Thyroid gland (tissue), 4 donors: ENCODE measurements at regions not wholly inside any gene's neighbourhood (a gene's known extent, or its start where the extent isn't known, plus 50 kb on each side); places are given as distances from the start of the nearest gene placed in this dataset.

ENCODE experiments used
- DNase-seq, 2 donors: peaks; one replicate each; pipeline ENCODE4 v3.0.0-alpha.2; 2019
- H3K27ac ChIP-seq, 3 donors: fragments of 200-600 bp; sonication (generic); 1 replicate in 2 of 3; 2 replicates in 1 of 3; pipeline ENCODE4 v1.5.1; 2016 to 2019; ENCODE audit warnings: mild to moderate bottlenecking in 1 of 3, moderate library complexity in 1 of 3
- H3K27me3 ChIP-seq: fragments of 200-600 bp; sonication (generic); one replicate; pipeline ENCODE4 v1.5.1; 2019
- H3K36me3 ChIP-seq, 2 donors: fragments of 200-600 bp; sonication (generic); one replicate each; pipeline ENCODE4 v1.5.1; 2016 to 2019
- H3K4me1 ChIP-seq, 2 donors: fragments of 200-600 bp; sonication (generic); one replicate each; pipeline ENCODE4 v1.5.1; 2017 to 2019
- H3K4me3 ChIP-seq, 3 donors: fragments of 200-600 bp; sonication (generic); replicated peaks in 1 of 3; 1 replicate in 2 of 3; 2 replicates in 1 of 3; pipeline ENCODE4 v1.5.1; 2016; ENCODE audit warnings: mild to moderate bottlenecking in 1 of 3
- H3K9me3 ChIP-seq: fragments of 200-600 bp; sonication (generic); one replicate; pipeline ENCODE4 v1.5.1; 2017
- CTCF ChIP-seq, 6 experiments: fragments of 200-600 bp in 3 of 6; fragments of 450-650 bp in 3 of 6; sonication (generic) in 3 of 6; IDR thresholded peaks; one replicate each; pipeline ENCODE4 v1.5.1; 2016 to 2019; ENCODE audit warnings: antibody characterized with exemption in 6 of 6, mild to moderate bottlenecking in 2 of 6, inconsistent platforms in 1 of 6, moderate library complexity in 1 of 6
- POLR2A ChIP-seq, 2 donors: fragments of 450-650 bp; IDR thresholded peaks; one replicate each; pipeline ENCODE4 v1.6.1; 2017; ENCODE audit warnings: antibody characterized with exemption in 2 of 2, mild to moderate bottlenecking in 2 of 2, moderate library complexity in 1 of 2
- WGBS, 2 donors: methylation state at CpG; one replicate each; pipeline ENCODE4 v1.1.5; 2017; 5-methylcytosine and 5-hydroxymethylcytosine counted together
- intact Hi-C: fragments of 100-400 bp; cut with DNase I; formaldehyde crosslinking; loops from one replicate; pipeline ENCODE4 v1.15.1; 2023

DNA sequence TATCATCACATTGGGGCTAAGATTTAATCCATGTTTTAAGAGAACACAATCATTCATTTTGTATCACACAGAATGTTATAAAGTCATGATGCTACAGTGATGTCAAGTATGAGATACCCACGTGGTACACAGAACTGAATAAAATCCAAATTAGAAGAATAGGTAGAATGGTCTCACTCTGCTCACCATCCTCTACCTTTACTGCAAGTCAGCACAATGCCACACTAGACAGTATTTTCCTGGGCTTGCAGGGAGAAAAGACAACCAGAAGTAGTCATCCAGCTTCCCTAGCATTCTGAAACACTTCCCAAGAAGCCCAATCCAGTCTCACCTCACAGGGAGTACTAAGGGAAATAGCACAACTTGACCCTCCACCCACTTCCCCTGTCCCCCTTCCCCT, 856.2 kb upstream of the NRXN1 start:
- Histone ChIP-seq H3K27ac (no peak overlapping the region), H3K4me3 (no peak overlapping the region), H3K27me3 (no peaks in the 10 kb centered on the region), H3K9me3 (no peaks in the 10 kb centered on the region), H3K36me3 (no peaks in the 10 kb centered on the region), H3K4me1 (no peaks in the 10 kb centered on the region)
- TF ChIP-seq CTCF (IDR thresholded peaks at IDR 0.05) (no peak), POLR2A (IDR thresholded peaks at IDR 0.05) (no peak)
- intact Hi-C loops = no loop called here
- 78 to 79% methylated on average over 1 of the region's 1 CpG for WGBS, 2 donors
- no peak for DNase-seq

GRCh38 chr2:51881673-51882072, 849.7 kb upstream of the NRXN1 start:
- TF ChIP-seq POLR2A (IDR thresholded peaks at IDR 0.05) (no peak), CTCF (IDR thresholded peaks at IDR 0.05) (no peak)
- 83% methylated on average over 3 of the region's 3 CpGs for WGBS, 2 donors
- Histone ChIP-seq H3K27me3 (no peaks in the 10 kb centered on the region), H3K36me3 (no peaks in the 10 kb centered on the region), H3K4me3 (no peak overlapping the region), H3K4me1 (no peaks in the 10 kb centered on the region), H3K27ac (no peak overlapping the region), H3K9me3 (no peaks in the 10 kb centered on the region)
- intact Hi-C loops = no loop called here
- DNase-seq = no peak

GRCh38 chr2:51880153-51880552, 848.2 kb upstream of the NRXN1 start:
- no peak for DNase-seq
- no peak overlapping the region for H3K27ac ChIP-seq
- no peaks in the 10 kb centered on the region for H3K27me3 ChIP-seq
- H3K9me3 ChIP-seq = no peaks in the 10 kb centered on the region
- H3K36me3 ChIP-seq = no peaks in the 10 kb centered on the region
- no peak overlapping the region for H3K4me3 ChIP-seq
- 87 to 94% methylated on average over 1 of the region's 1 CpG for WGBS, 2 donors
- TF ChIP-seq CTCF (IDR thresholded peaks at IDR 0.05) = no peak
- no peak for TF ChIP-seq POLR2A (IDR thresholded peaks at IDR 0.05)
- intact Hi-C loops = no loop called here
- H3K4me1 ChIP-seq = no peaks in the 10 kb centered on the region

- no peak for DNase-seq
- intact Hi-C loops = no loop called here
- TF ChIP-seq CTCF (IDR thresholded peaks at IDR 0.05) = no peak
- TF ChIP-seq POLR2A (IDR thresholded peaks at IDR 0.05) = no peak
- Histone ChIP-seq H3K9me3 (no peaks in the 10 kb centered on the region), H3K4me1 (no peaks in the 10 kb centered on the region), H3K27ac (no peak overlapping the region), H3K27me3 (no peaks in the 10 kb centered on the region), H3K36me3 (no peaks in the 10 kb centered on the region), H3K4me3 (no peak overlapping the region)
- WGBS, 2 donors = 91 to 96% methylated on average over 2 of the region's 2 CpGs
Measured at GRCh38 chr2:51866361-51866760, 834.4 kb upstream of the NRXN1 start.

GRCh38 chr2:51859260-51859659, 827.3 kb upstream of the NRXN1 start:
- H3K36me3 ChIP-seq = no peaks in the 10 kb centered on the region
- TF ChIP-seq CTCF (IDR thresholded peaks at IDR 0.05) = no peak
- TF ChIP-seq POLR2A (IDR thresholded peaks at IDR 0.05) = no peak
- H3K27ac ChIP-seq = no peak overlapping the region
- intact Hi-C loops = no loop called here
- no peaks in the 10 kb centered on the region for H3K9me3 ChIP-seq
- WGBS, 2 donors = 87 to 93% methylated on average over 1 of the region's 1 CpG
- no peak overlapping the region for H3K4me3 ChIP-seq
- DNase-seq = no peak
- H3K4me1 ChIP-seq = no peaks in the 10 kb centered on the region
- H3K27me3 ChIP-seq = no peaks in the 10 kb centered on the region
